ENCODE measurements at regions not wholly inside any gene's neighbourhood (a gene's known extent, or its start where the extent isn't known, plus 50 kb on each side); places are given as distances from the start of the nearest gene placed in this dataset.
"Not testable (repeated sequence)": the region's sequence is repeated elsewhere in the genome, so short reads cannot be mapped to it uniquely, and the experiment has no call there.

GRCh38 chr2:143934626-143935481 is 585.1 kb downstream of the ZEB2 start:
- no peaks in the 10 kb centered on the region for H3K9me3 ChIP-seq (ENCODE audit: control insufficient read depth in 2 of 2, insufficient read depth in 1 of 2, low read length in 1 of 2)
- no peak for DNase-seq (ENCODE audit: low read depth in 6 of 9, low spot score in 9 of 9)
- no peak overlapping the region for H3K27ac ChIP-seq (ENCODE audit: low read depth in 1 of 2, low read length in 1 of 2)
- H3K4me1 ChIP-seq (ENCODE audit: control insufficient read depth in 2 of 2, insufficient read depth in 2 of 2, low read length in 2 of 2) = peaks cover 0 to 7% of the 10 kb centered on the region in 2 donors
- H3K36me3 ChIP-seq (ENCODE audit: control insufficient read depth in 2 of 2, insufficient read depth in 2 of 2, low read length in 1 of 2) = no peaks in the 10 kb centered on the region
- peaks cover 23 to 31% of the 10 kb centered on the region in 2 donors for H3K27me3 ChIP-seq (ENCODE audit: control insufficient read depth in 2 of 2, insufficient read depth in 1 of 2, low read length in 1 of 2)
- no peak overlapping the region for H3K4me3 ChIP-seq (ENCODE audit: low read length in 2 of 2)
- 96% methylated on average over 10 of the region's 10 CpGs for WGBS

DNA sequence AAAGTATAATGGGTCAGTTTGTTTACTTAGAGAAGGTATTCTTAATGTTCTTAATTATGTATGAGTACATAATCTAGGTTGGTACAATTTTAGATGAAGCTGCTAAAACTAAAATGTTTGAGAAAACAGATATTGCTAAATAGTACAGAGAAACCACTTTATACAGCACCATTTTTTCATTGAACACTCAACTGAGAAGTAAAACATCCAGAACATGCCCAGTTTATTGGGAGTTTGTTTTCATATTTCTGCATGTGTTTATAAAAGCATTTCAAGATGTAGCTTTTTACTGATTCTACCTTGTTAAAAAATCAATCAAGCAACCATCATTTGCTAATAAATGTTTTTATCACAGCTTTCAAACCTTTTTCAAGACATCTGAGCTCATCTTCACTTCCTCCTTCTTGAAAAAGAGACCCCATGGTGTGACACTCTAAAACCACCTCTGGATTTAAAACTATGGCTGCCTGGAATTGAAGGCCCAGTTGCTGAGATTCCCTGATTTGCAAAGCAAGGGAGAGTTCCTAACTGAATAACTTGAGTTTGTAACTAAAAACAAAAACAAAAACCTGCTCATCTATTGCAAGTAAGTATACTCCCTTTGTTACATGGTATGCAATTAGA is 585.9 kb downstream of the ZEB2 start:
- no peaks in the 10 kb centered on the region for H3K36me3 ChIP-seq (ENCODE audit: control insufficient read depth in 2 of 2, insufficient read depth in 2 of 2, low read length in 1 of 2)
- no peak for DNase-seq (ENCODE audit: low read depth in 6 of 9, low spot score in 9 of 9)
- H3K27ac ChIP-seq (ENCODE audit: low read depth in 1 of 2, low read length in 1 of 2) = no peak overlapping the region
- H3K4me3 ChIP-seq (ENCODE audit: low read length in 2 of 2) = no peak overlapping the region
- no peaks in the 10 kb centered on the region for H3K9me3 ChIP-seq (ENCODE audit: control insufficient read depth in 2 of 2, insufficient read depth in 1 of 2, low read length in 1 of 2)
- H3K4me1 ChIP-seq (ENCODE audit: control insufficient read depth in 2 of 2, insufficient read depth in 2 of 2, low read length in 2 of 2) = peaks cover 0 to 7% of the 10 kb centered on the region in 2 donors
- peaks cover 23 to 30% of the 10 kb centered on the region in 2 donors for H3K27me3 ChIP-seq (ENCODE audit: control insufficient read depth in 2 of 2, insufficient read depth in 1 of 2, low read length in 1 of 2)

GRCh38 chr2:143930891-143931290 is 589.0 kb downstream of the ZEB2 start:
- peaks cover 2 to 4% of the 10 kb centered on the region in 2 donors for H3K27me3 ChIP-seq (ENCODE audit: control insufficient read depth in 2 of 2, insufficient read depth in 1 of 2, low read length in 1 of 2)
- no peaks in the 10 kb centered on the region for H3K36me3 ChIP-seq (ENCODE audit: control insufficient read depth in 2 of 2, insufficient read depth in 2 of 2, low read length in 1 of 2)
- no peaks in the 10 kb centered on the region for H3K9me3 ChIP-seq (ENCODE audit: control insufficient read depth in 2 of 2, insufficient read depth in 1 of 2, low read length in 1 of 2)
- no peaks in the 10 kb centered on the region for H3K4me1 ChIP-seq (ENCODE audit: control insufficient read depth in 2 of 2, insufficient read depth in 2 of 2, low read length in 2 of 2)
- H3K4me3 ChIP-seq (ENCODE audit: low read length in 2 of 2) = no peak overlapping the region
- DNase-seq (ENCODE audit: low read depth in 6 of 9, low spot score in 9 of 9) = no peak
- WGBS = 94% methylated on average over 2 of the region's 2 CpGs
- no peak overlapping the region for H3K27ac ChIP-seq (ENCODE audit: low read depth in 1 of 2, low read length in 1 of 2)

DNA sequence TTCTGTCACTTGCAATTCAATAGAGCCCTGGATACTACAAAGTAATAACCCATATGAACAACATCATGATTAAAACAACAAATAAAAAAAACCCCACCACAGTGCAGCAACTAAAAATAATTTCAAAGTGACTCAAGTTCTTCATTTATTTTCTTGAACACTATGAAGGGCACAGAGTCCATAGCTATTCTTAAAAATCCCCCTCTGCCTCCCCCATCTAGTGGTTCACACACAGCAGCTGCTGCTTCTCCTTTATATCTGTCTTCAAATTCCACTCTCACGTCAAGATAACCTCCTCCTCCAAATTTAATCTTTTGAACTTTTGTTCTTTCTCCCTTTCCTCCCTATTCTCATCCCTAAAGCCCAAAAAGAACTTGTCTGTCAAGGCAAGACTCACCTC is 591.3 kb downstream of the ZEB2 start:
- Histone ChIP-seq H3K27me3 (ENCODE audit: control insufficient read depth in 2 of 2, insufficient read depth in 1 of 2, low read length in 1 of 2) (no peaks in the 10 kb centered on the region), H3K36me3 (ENCODE audit: control insufficient read depth in 2 of 2, insufficient read depth in 2 of 2, low read length in 1 of 2) (no peaks in the 10 kb centered on the region), H3K9me3 (ENCODE audit: control insufficient read depth in 2 of 2, insufficient read depth in 1 of 2, low read length in 1 of 2) (no peaks in the 10 kb centered on the region), H3K4me1 (ENCODE audit: control insufficient read depth in 2 of 2, insufficient read depth in 2 of 2, low read length in 2 of 2) (no peaks in the 10 kb centered on the region), H3K4me3 (ENCODE audit: low read length in 2 of 2) (no peak overlapping the region), H3K27ac (ENCODE audit: low read depth in 1 of 2, low read length in 1 of 2) (no peak overlapping the region)
- no peak for DNase-seq (ENCODE audit: low read depth in 6 of 9, low spot score in 9 of 9)
- WGBS = 89% methylated on average over 1 of the region's 1 CpG

- no peaks in the 10 kb centered on the region for H3K27me3 ChIP-seq (ENCODE audit: control insufficient read depth in 2 of 2, insufficient read depth in 1 of 2, low read length in 1 of 2)
- WGBS = 96% methylated on average over 1 of the region's 1 CpG
- no peaks in the 10 kb centered on the region for H3K36me3 ChIP-seq (ENCODE audit: control insufficient read depth in 2 of 2, insufficient read depth in 2 of 2, low read length in 1 of 2)
- no peak overlapping the region for H3K27ac ChIP-seq (ENCODE audit: low read depth in 1 of 2, low read length in 1 of 2)
- no peaks in the 10 kb centered on the region for H3K9me3 ChIP-seq (ENCODE audit: control insufficient read depth in 2 of 2, insufficient read depth in 1 of 2, low read length in 1 of 2)
- DNase-seq (ENCODE audit: low read depth in 6 of 9, low spot score in 9 of 9) = no peak
- no peak overlapping the region for H3K4me3 ChIP-seq (ENCODE audit: low read length in 2 of 2)
- H3K4me1 ChIP-seq (ENCODE audit: control insufficient read depth in 2 of 2, insufficient read depth in 2 of 2, low read length in 2 of 2) = no peaks in the 10 kb centered on the region
Measured at GRCh38 chr2:143928184-143928583, 591.7 kb downstream of the ZEB2 start.

- Histone ChIP-seq H3K9me3 (ENCODE audit: control insufficient read depth in 2 of 2, insufficient read depth in 1 of 2, low read length in 1 of 2) (no peaks in the 10 kb centered on the region), H3K27me3 (ENCODE audit: control insufficient read depth in 2 of 2, insufficient read depth in 1 of 2, low read length in 1 of 2) (no peaks in the 10 kb centered on the region), H3K36me3 (ENCODE audit: control insufficient read depth in 2 of 2, insufficient read depth in 2 of 2, low read length in 1 of 2) (no peaks in the 10 kb centered on the region), H3K27ac (ENCODE audit: low read depth in 1 of 2, low read length in 1 of 2) (no peak overlapping the region), H3K4me3 (ENCODE audit: low read length in 2 of 2) (no peak overlapping the region), H3K4me1 (ENCODE audit: control insufficient read depth in 2 of 2, insufficient read depth in 2 of 2, low read length in 2 of 2) (no peaks in the 10 kb centered on the region)
- DNase-seq (ENCODE audit: low read depth in 6 of 9, low spot score in 9 of 9) = no peak
- 96% methylated on average over 4 of the region's 4 CpGs for WGBS
Measured at GRCh38 chr2:143926736-143927135, 593.2 kb downstream of the ZEB2 start.

GRCh38 chr2:143922261-143922830 is 597.6 kb downstream of the ZEB2 start:
- DNase-seq (ENCODE audit: low read depth in 6 of 9, low spot score in 9 of 9); H3K4me1 ChIP-seq (ENCODE audit: control insufficient read depth in 2 of 2, insufficient read depth in 2 of 2, low read length in 2 of 2); H3K36me3 ChIP-seq (ENCODE audit: control insufficient read depth in 2 of 2, insufficient read depth in 2 of 2, low read length in 1 of 2); H3K4me3 ChIP-seq (ENCODE audit: low read length in 2 of 2); H3K9me3 ChIP-seq (ENCODE audit: control insufficient read depth in 2 of 2, insufficient read depth in 1 of 2, low read length in 1 of 2); H3K27me3 ChIP-seq (ENCODE audit: control insufficient read depth in 2 of 2, insufficient read depth in 1 of 2, low read length in 1 of 2); H3K27ac ChIP-seq (ENCODE audit: low read depth in 1 of 2, low read length in 1 of 2): not testable (repeated sequence)
- 99% methylated on average over 34 of the region's 42 CpGs for WGBS

- H3K36me3 ChIP-seq (ENCODE audit: control insufficient read depth in 2 of 2, insufficient read depth in 2 of 2, low read length in 1 of 2) = no peaks in the 10 kb centered on the region
- H3K9me3 ChIP-seq (ENCODE audit: control insufficient read depth in 2 of 2, insufficient read depth in 1 of 2, low read length in 1 of 2) = peaks cover 0 to 4% of the 10 kb centered on the region in 2 donors
- WGBS = 96% methylated on average over 1 of the region's 1 CpG
- H3K4me1 ChIP-seq (ENCODE audit: control insufficient read depth in 2 of 2, insufficient read depth in 2 of 2, low read length in 2 of 2) = no peaks in the 10 kb centered on the region
- no peak overlapping the region for H3K27ac ChIP-seq (ENCODE audit: low read depth in 1 of 2, low read length in 1 of 2)
- H3K27me3 ChIP-seq (ENCODE audit: control insufficient read depth in 2 of 2, insufficient read depth in 1 of 2, low read length in 1 of 2) = no peaks in the 10 kb centered on the region
- no peak overlapping the region for H3K4me3 ChIP-seq (ENCODE audit: low read length in 2 of 2)
- DNase-seq (ENCODE audit: low read depth in 6 of 9, low spot score in 9 of 9) = no peak
Measured at GRCh38 chr2:143918465-143918989, 601.4 kb downstream of the ZEB2 start.

- H3K9me3 ChIP-seq (ENCODE audit: control insufficient read depth in 2 of 2, insufficient read depth in 1 of 2, low read length in 1 of 2) = peaks cover 0 to 4% of the 10 kb centered on the region in 2 donors
- DNase-seq (ENCODE audit: low read depth in 6 of 9, low spot score in 9 of 9) = no peak
- H3K27ac ChIP-seq (ENCODE audit: low read depth in 1 of 2, low read length in 1 of 2) = no peak overlapping the region
- H3K4me3 ChIP-seq (ENCODE audit: low read length in 2 of 2) = no peak overlapping the region
- H3K4me1 ChIP-seq (ENCODE audit: control insufficient read depth in 2 of 2, insufficient read depth in 2 of 2, low read length in 2 of 2) = no peaks in the 10 kb centered on the region
- H3K27me3 ChIP-seq (ENCODE audit: control insufficient read depth in 2 of 2, insufficient read depth in 1 of 2, low read length in 1 of 2) = no peaks in the 10 kb centered on the region
- H3K36me3 ChIP-seq (ENCODE audit: control insufficient read depth in 2 of 2, insufficient read depth in 2 of 2, low read length in 1 of 2) = no peaks in the 10 kb centered on the region
Measured at GRCh38 chr2:143916781-143917180, 603.1 kb downstream of the ZEB2 start.
